PC-9 (cell line): ENCODE measurements at regions not wholly inside any gene's neighbourhood (a gene's known extent, or its start where the extent isn't known, plus 50 kb on each side); places are given as distances from the start of the nearest gene placed in this dataset.

Experiments used
- EZH2 ChIP-seq: fragments of 200-600 bp; sonication (generic); IDR thresholded peaks from 2 replicates; pipeline ENCODE4 v1.8.0; 2017; ENCODE audit warnings: antibody characterized with exemption, low read depth
- TF ChIP-seq, protein P1 (sequence below): fragments of 200-600 bp; sonication (generic); conservative IDR thresholded peaks from 2 replicates; pipeline ENCODE4 v1.6.1; 2017; ENCODE audit warnings: mixed run types, antibody characterized with exemption, mild to moderate bottlenecking, moderate library complexity

DNA sequence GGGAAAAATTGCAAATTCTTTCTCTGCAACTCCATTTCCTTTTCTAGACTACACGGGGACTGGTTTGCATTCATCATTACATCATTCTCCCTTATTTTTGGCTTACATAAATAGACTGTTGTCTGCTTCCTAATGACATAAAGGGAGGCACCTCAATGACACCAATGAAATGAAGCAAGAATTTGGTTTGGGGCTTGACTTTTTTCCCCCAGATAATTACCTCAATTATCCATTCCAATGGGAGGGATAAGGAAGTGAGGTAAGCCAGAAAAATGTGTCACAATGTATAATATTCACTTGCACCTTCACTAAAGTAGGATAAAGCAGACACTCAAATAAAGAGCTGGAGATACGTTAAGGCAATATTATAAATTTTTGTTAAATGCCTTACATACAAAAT lies 240.6 kb upstream of the GRIP1 start:
- TF ChIP-seq, protein P1, sequence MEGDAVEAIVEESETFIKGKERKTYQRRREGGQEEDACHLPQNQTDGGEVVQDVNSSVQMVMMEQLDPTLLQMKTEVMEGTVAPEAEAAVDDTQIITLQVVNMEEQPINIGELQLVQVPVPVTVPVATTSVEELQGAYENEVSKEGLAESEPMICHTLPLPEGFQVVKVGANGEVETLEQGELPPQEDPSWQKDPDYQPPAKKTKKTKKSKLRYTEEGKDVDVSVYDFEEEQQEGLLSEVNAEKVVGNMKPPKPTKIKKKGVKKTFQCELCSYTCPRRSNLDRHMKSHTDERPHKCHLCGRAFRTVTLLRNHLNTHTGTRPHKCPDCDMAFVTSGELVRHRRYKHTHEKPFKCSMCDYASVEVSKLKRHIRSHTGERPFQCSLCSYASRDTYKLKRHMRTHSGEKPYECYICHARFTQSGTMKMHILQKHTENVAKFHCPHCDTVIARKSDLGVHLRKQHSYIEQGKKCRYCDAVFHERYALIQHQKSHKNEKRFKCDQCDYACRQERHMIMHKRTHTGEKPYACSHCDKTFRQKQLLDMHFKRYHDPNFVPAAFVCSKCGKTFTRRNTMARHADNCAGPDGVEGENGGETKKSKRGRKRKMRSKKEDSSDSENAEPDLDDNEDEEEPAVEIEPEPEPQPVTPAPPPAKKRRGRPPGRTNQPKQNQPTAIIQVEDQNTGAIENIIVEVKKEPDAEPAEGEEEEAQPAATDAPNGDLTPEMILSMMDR, result no peak
- TF ChIP-seq EZH2, result no peak
